ENCODE measurements at regions not wholly inside any gene's neighbourhood (a gene's known extent, or its start where the extent isn't known, plus 50 kb on each side); places are given as distances from the start of the nearest gene placed in this dataset.

DNA sequence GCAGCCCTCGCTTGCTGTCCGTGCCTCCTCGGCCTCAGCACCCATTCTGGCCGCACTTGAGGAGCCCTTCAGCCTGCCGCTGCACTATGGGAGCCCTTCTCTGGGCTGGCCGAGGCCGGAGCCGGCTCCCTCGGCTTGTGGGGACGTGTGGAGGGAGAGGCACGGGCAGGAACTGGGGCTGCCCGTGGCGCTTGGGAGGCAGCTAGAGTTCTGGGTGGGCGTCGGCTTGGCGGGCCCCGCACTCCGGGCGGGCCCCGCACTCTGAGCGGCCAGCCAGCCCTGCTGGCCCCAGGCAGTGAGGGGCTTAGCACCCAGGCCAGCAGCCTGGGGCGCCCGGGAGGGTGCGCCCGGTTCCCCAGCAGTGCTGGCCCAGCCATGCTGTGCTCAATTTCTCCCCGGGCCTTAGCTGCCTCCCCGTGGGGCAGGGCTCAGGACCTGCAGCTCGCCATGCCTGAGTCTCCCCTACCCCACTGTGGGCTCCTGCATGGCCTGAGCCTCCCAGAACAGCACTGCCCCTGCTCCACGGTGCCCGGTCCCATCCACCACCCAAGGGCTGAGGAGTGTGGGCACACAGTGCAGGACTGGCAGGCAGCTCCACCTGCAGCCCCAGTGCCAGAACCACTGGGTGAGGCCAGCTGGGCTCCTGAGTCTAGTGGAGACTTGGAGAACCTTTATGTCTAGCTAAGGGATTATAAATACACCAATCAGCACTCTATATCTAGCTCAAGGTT lies 240.0 kb upstream of the PRR20A start:
- Histone ChIP-seq H3K9ac (replicated peaks; ENCODE audit: extremely low read depth, insufficient read depth, low read length) (no peak overlapping the region), H3K4me3 (replicated peaks in 1 of 3; ENCODE audit: insufficient read depth in 1 of 3, low read depth in 1 of 3, low read length in 3 of 3) (no peak overlapping the region), H3K9me3 (replicated peaks; ENCODE audit: control insufficient read depth, insufficient read depth, low read length) (no peaks in the 10 kb centered on the region), H3K27me3 (ENCODE audit: control insufficient read depth in 2 of 2, insufficient read depth in 2 of 2, low read length in 2 of 2) (no peaks in the 10 kb centered on the region), H2AFZ (ENCODE audit: low read depth, low read length) (no peak overlapping the region), H3K4me1 (ENCODE audit: control insufficient read depth, extremely low read depth, insufficient read depth, low read length) (no peaks in the 10 kb centered on the region), H3K9me1 (replicated peaks; ENCODE audit: control insufficient read depth, extremely low read depth, insufficient read depth, low read length) (no peaks in the 10 kb centered on the region), H3K4me2 (ENCODE audit: insufficient read depth, low read length) (no peak overlapping the region), H3K27ac (ENCODE audit: insufficient read depth, low read depth, low read length) (no peak overlapping the region), H4K20me1 (replicated peaks; ENCODE audit: control insufficient read depth, extremely low read depth, insufficient read depth, low read length) (no peaks in the 10 kb centered on the region), H3K79me2 (ENCODE audit: control insufficient read depth, insufficient read depth, low read length) (no peaks in the 10 kb centered on the region), H3K36me3 (ENCODE audit: control insufficient read depth in 2 of 2, extremely low read depth in 1 of 2, insufficient read depth in 2 of 2, low read length in 2 of 2) (no peaks in the 10 kb centered on the region)
- no peak for FAIRE-seq
- intact Hi-C loops (cut with micrococcal nuclease): no loop called here
- no TSS peak for BruUV-seq (replicated peaks)
- dilution Hi-C loops (cut with MboI; ENCODE audit: extremely low pct_ligation_motif_present, low sequenced_read_pairs): no loop called here
- no peak for TF ChIP-seq GATA2 (IDR thresholded peaks at IDR 0.05; ENCODE audit: insufficient read depth, insufficient read length, low read depth, low read length)
- TF ChIP-seq POLR2AphosphoS5 (IDR thresholded peaks at IDR 0.05; ENCODE audit: insufficient read depth, low read depth, low read length): no peak
- no peak for TF ChIP-seq FOS (IDR thresholded peaks at IDR 0.05; ENCODE audit: borderline replicate concordance, insufficient read depth, low read length)
- no peak for TF ChIP-seq JUN (IDR thresholded peaks at IDR 0.05; ENCODE audit: borderline replicate concordance, insufficient read depth, insufficient read length, low read depth)
- no peak for TF ChIP-seq EZH2 (IDR thresholded peaks at IDR 0.05; ENCODE audit: borderline replicate concordance, low read depth, low read length, severe bottlenecking)
- no peak for TF ChIP-seq POLR2A (IDR thresholded peaks at IDR 0.05; ENCODE audit: low read depth, low read length)
- no peak for TF ChIP-seq MYC (IDR thresholded peaks at IDR 0.05; ENCODE audit: low read depth, low read length)
- TF ChIP-seq, protein P1, sequence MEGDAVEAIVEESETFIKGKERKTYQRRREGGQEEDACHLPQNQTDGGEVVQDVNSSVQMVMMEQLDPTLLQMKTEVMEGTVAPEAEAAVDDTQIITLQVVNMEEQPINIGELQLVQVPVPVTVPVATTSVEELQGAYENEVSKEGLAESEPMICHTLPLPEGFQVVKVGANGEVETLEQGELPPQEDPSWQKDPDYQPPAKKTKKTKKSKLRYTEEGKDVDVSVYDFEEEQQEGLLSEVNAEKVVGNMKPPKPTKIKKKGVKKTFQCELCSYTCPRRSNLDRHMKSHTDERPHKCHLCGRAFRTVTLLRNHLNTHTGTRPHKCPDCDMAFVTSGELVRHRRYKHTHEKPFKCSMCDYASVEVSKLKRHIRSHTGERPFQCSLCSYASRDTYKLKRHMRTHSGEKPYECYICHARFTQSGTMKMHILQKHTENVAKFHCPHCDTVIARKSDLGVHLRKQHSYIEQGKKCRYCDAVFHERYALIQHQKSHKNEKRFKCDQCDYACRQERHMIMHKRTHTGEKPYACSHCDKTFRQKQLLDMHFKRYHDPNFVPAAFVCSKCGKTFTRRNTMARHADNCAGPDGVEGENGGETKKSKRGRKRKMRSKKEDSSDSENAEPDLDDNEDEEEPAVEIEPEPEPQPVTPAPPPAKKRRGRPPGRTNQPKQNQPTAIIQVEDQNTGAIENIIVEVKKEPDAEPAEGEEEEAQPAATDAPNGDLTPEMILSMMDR (IDR thresholded peaks at IDR 0.05; ENCODE audit: extremely low read depth in 1 of 2, insufficient read depth in 1 of 2, low read depth in 1 of 2, low read length in 2 of 2): no peak
- TF ChIP-seq, protein P2, sequence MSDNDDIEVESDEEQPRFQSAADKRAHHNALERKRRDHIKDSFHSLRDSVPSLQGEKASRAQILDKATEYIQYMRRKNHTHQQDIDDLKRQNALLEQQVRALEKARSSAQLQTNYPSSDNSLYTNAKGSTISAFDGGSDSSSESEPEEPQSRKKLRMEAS (IDR thresholded peaks at IDR 0.05; ENCODE audit: insufficient read depth, insufficient read length): no peak
- DNase-seq (ENCODE audit: low read depth, low spot score): no peak
- POLR2A ChIA-PET: no interaction called here
- CTCF ChIA-PET: interaction anchor here (1.4 kb wide), 1 partner anchor 10 kb away, joined by 4 read pairs; no protein-coding TSS in a partner anchor
